ENCODE measurements at regions not wholly inside any gene's neighbourhood (a gene's known extent, or its start where the extent isn't known, plus 50 kb on each side); places are given as distances from the start of the nearest gene placed in this dataset.

- H4K20me1 ChIP-seq (ENCODE audit: insufficient read depth, low read length) = no peaks in the 10 kb centered on the region
- intact Hi-C loops (cut with micrococcal nuclease) = no loop called here
- H3K9ac ChIP-seq (ENCODE audit: insufficient read depth, low read length, poor library complexity, severe bottlenecking) = no peak overlapping the region
- WGBS (ENCODE audit: insufficient coverage) = no CpG with 5 or more reads among the region's 4 CpGs
- no peak for TF ChIP-seq CTCF (IDR thresholded peaks at IDR 0.05)
- H3K36me3 ChIP-seq (replicated peaks in 1 of 2; ENCODE audit: control insufficient read depth in 1 of 2, insufficient read depth in 2 of 2, low read length in 2 of 2) = no peaks in the 10 kb centered on the region
- H3K27ac ChIP-seq (ENCODE audit: low read depth in 1 of 2, low read length in 2 of 2) = no peak overlapping the region
- Mint-ChIP-seq H3K4me3 (no peak overlapping the region), H3K4me1 (no peaks in the 10 kb centered on the region), H3K27me3 (ENCODE audit: low read depth in 3 of 3) (no peaks in the 10 kb centered on the region), H3K27ac (no peak overlapping the region), H3K36me3 (no peaks in the 10 kb centered on the region), H3K9me3 (peaks cover 0 to 4% (median 0%) of the 10 kb centered on the region in 7 donors)
- H3K9me3 ChIP-seq (replicated peaks in 1 of 2; ENCODE audit: control insufficient read depth in 1 of 2, insufficient read depth in 1 of 2, low read length in 2 of 2) = no peaks in the 10 kb centered on the region
- no peaks in the 10 kb centered on the region for H3K27me3 ChIP-seq (ENCODE audit: control insufficient read depth in 2 of 2, insufficient read depth in 2 of 2, low read length in 2 of 2)
- no peak for DNase-seq
- no peak overlapping the region for H3K4me2 ChIP-seq (replicated peaks; ENCODE audit: extremely low read depth, low read length, poor library complexity, severe bottlenecking)
- no peak overlapping the region for H3K4me3 ChIP-seq (replicated peaks in 1 of 3; ENCODE audit: low read depth in 2 of 3, low read length in 3 of 3)
- H3K79me2 ChIP-seq (ENCODE audit: insufficient read depth, low read length) = no peaks in the 10 kb centered on the region
- no peaks in the 10 kb centered on the region for H3K4me1 ChIP-seq (ENCODE audit: control insufficient read depth in 1 of 2, insufficient read depth in 2 of 2, low read length in 2 of 2)
- H2AFZ ChIP-seq (ENCODE audit: insufficient read depth, low read depth, low read length, poor library complexity, severe bottlenecking) = no peak overlapping the region
These were observed 219.7 kb upstream of the FERD3L start for GRCh38 chr7:19364950-19365349.

- H3K9ac ChIP-seq (ENCODE audit: insufficient read depth, low read length, poor library complexity, severe bottlenecking) = no peak overlapping the region
- no CpG with 5 or more reads among the region's 2 CpGs for WGBS (ENCODE audit: insufficient coverage)
- Mint-ChIP-seq H3K4me1 (no peaks in the 10 kb centered on the region), H3K27ac (no peak overlapping the region), H3K4me3 (no peak overlapping the region), H3K9me3 (peaks cover 0 to 4% (median 2%) of the 10 kb centered on the region in 7 donors), H3K36me3 (no peaks in the 10 kb centered on the region), H3K27me3 (ENCODE audit: low read depth in 3 of 3) (no peaks in the 10 kb centered on the region)
- no peaks in the 10 kb centered on the region for H3K9me3 ChIP-seq (replicated peaks in 1 of 2; ENCODE audit: control insufficient read depth in 1 of 2, insufficient read depth in 1 of 2, low read length in 2 of 2)
- TF ChIP-seq CTCF (IDR thresholded peaks at IDR 0.05) = no peak
- DNase-seq = no peak
- H2AFZ ChIP-seq (ENCODE audit: insufficient read depth, low read depth, low read length, poor library complexity, severe bottlenecking) = no peak overlapping the region
- H3K4me1 ChIP-seq (ENCODE audit: control insufficient read depth in 1 of 2, insufficient read depth in 2 of 2, low read length in 2 of 2) = no peaks in the 10 kb centered on the region
- intact Hi-C loops (cut with micrococcal nuclease) = no loop called here
- H3K79me2 ChIP-seq (ENCODE audit: insufficient read depth, low read length) = no peaks in the 10 kb centered on the region
- H3K36me3 ChIP-seq (replicated peaks in 1 of 2; ENCODE audit: control insufficient read depth in 1 of 2, insufficient read depth in 2 of 2, low read length in 2 of 2) = no peaks in the 10 kb centered on the region
- H3K27ac ChIP-seq (ENCODE audit: low read depth in 1 of 2, low read length in 2 of 2) = no peak overlapping the region
- no peaks in the 10 kb centered on the region for H3K27me3 ChIP-seq (ENCODE audit: control insufficient read depth in 2 of 2, insufficient read depth in 2 of 2, low read length in 2 of 2)
- no peaks in the 10 kb centered on the region for H4K20me1 ChIP-seq (ENCODE audit: insufficient read depth, low read length)
- H3K4me3 ChIP-seq (replicated peaks in 1 of 3; ENCODE audit: low read depth in 2 of 3, low read length in 3 of 3) = no peak overlapping the region
- H3K4me2 ChIP-seq (replicated peaks; ENCODE audit: extremely low read depth, low read length, poor library complexity, severe bottlenecking) = no peak overlapping the region
These were observed 216.9 kb upstream of the FERD3L start for GRCh38 chr7:19362099-19362498.

Data from CD14-positive monocyte (primary cell).